Neural cell (in vitro differentiated cells): ENCODE measurements at regions not wholly inside any gene's neighbourhood (a gene's known extent, or its start where the extent isn't known, plus 50 kb on each side); places are given as distances from the start of the nearest gene placed in this dataset.

Source experiments
- CTCF ChIP-seq: fragments of 450-650 bp; IDR thresholded peaks from 2 replicates; pipeline ENCODE4 v1.5.1; 2014; ENCODE audit warnings: antibody characterized with exemption, mild to moderate bottlenecking, moderate library complexity; ENCODE audit not compliant: poor library complexity, severe bottlenecking
- EP300 ChIP-seq: fragments of 450-650 bp; conservative IDR thresholded peaks from 2 replicates; pipeline ENCODE4 v1.6.1; 2014; ENCODE audit warnings: antibody characterized with exemption, mild to moderate bottlenecking, moderate library complexity; ENCODE audit not compliant: poor library complexity, severe bottlenecking

DNA sequence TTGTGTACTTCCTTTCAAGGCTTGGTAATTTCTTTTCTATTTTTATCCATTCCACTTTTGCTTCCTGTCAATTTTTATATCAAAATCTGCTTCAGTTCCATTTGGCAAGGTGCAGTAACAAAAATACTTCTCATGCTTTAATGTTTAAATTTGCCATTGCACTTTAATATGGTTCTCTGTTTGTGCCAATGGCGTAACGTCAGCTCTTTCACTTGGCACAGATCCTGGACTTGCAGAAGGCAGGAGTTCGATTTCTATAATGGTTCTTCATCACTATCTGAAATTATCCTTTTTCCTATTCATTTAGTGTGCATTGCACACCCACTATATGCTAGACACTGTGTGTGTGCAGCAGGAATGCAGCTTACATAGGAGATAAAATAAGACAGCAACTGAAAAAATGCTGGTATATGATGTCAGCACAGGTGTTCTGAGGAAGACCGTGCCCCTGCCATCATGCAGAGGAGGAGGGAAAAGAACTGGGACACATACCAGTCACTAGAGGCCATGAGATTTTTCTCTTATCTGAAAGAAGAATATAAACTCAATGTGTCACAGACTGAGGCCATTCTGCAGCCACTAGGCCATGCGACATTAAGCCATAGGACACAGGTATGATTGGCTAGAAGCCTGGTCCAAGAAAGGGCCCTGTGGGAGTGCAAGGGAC is 298.2 kb downstream of the RPAP3 start:
- TF ChIP-seq CTCF = no peak
- TF ChIP-seq EP300 = no peak
